ENCODE measurements at regions not wholly inside any gene's neighbourhood (a gene's known extent, or its start where the extent isn't known, plus 50 kb on each side); places are given as distances from the start of the nearest gene placed in this dataset.

DNA sequence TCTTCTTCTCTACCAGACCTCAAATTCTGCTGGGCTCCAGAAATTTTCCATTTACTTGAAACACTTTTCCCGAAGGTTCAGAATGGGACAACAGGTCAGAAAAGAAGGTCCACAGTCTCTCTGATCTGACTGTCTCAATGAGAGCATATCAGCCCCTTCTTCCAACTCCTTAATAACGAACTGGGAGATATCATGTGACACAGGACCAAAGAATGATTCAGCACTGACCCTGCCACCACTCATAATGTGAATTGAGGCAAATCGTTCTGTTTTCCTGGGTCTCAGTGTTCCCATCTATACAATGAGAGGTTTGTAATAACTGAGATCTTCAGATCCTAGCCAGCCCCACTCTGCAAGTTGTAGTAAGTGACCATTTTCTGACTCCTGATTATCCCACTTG, 500.5 kb downstream of the NTRK3 start:
- TF ChIP-seq CTCF (IDR thresholded peaks at IDR 0.05), result no peak
- TF ChIP-seq POLR2A (IDR thresholded peaks at IDR 0.05), result no peak
